HG02970 (cell line): ENCODE measurements at regions not wholly inside any gene's neighbourhood (a gene's known extent, or its start where the extent isn't known, plus 50 kb on each side); places are given as distances from the start of the nearest gene placed in this dataset.

Experiments used
- ATAC-seq: cut with Tn5 transposase; IDR thresholded peaks from one replicate; pipeline ENCODE4 v1.9.1; 2021; ENCODE audit warnings: mild to moderate bottlenecking, moderate library complexity, moderate number of reproducible peaks; ENCODE audit not compliant: unreplicated experiment, low FRiP score

DNA sequence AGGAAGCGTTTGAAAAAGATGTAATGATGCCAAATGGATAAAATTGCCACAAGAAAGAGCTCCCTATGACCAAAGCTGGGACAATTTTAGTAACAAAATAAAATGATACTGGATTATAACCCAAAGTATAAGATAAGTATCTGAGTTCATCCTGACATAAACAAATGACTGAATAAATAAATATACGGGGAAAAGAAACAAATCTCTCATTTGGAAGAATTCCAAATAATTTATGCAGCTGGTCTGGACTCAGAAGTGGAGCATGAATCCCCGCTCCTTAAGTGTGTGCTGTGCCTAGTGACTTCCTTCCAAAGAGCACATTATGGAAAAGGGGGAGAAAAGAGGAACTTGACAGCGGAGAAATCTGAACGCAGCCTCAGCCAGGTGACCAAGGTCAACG lies 186.2 kb downstream of the RAMP3 start:
- no peak for ATAC-seq

DNA sequence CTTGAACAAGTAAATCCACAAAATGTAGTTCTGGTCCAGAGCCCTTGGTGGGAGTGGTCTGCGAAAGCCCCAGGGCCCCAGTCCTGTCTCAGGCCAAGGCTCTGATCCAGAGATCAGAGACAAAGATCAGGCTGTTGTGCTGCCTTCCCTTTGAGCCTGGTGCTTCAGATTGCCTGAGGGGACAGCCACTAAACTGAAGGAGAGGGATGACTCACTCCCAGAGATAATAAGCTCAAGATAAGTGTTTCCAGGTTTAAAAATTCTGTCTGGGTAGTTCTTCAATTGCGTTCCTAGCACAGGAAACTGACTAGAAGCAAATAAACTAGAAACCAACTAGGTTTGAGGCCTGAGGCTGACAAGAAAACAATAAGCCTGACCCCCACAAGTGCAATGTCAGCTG lies 190.2 kb downstream of the RAMP3 start:
- ATAC-seq = no peak

DNA sequence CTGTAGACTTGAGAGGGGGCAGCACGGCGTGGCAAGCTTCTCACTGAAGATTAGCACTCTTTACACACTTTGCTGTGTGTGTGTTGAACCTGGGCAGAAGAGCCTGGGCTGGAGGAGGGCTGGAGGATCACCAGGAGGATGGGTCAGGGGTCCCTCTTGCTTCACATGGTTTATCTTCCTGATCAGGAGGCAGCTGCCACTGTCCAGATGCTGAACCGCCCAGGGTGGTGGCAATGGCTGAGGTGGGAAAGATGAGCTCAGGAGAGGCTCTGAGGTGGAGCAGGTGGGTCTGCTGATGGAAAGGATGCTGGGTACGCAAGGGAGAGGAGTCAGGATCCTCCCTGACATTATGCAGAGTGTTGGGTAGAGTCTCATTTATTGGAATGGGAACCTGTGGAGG lies 191.5 kb downstream of the RAMP3 start:
- ATAC-seq = no peak

DNA sequence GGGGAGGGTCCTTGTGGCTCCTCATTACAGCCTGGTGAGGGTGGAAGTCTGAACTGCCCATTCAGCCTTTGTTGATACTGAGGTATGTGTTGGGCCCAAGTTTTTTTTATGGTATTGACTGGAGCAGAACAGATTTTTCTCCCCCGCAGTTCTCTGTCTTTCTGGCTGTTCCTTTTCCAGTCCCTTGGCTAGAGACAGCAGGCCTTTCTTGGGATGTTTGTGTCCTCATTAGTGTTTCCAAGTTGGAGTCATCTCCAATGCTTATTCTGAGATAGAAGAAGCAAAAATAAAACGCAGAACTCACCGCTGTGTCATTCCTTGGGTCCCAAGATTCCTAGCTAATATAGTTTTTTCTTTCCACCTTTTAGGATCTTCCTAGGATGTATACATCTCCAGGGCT lies 193.3 kb downstream of the RAMP3 start:
- no peak for ATAC-seq

DNA sequence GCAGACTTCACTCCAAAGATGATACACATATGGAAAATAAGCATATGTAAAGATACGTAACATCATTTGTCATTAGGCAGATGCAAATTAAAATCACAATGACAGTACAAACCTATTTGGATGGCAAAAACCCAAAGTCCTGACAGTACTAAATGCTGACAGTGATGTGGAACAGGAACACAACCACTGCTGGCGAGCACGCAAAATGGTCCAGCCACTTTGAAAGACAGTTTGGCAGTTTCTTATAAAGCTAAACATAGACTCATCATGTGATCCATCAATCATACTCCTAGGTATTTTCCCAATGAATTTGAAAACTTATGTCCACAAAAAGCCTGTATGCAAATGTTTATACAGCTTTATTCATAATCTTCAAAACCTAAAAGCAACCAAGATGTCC lies 200.7 kb downstream of the RAMP3 start:
- no peak for ATAC-seq

DNA sequence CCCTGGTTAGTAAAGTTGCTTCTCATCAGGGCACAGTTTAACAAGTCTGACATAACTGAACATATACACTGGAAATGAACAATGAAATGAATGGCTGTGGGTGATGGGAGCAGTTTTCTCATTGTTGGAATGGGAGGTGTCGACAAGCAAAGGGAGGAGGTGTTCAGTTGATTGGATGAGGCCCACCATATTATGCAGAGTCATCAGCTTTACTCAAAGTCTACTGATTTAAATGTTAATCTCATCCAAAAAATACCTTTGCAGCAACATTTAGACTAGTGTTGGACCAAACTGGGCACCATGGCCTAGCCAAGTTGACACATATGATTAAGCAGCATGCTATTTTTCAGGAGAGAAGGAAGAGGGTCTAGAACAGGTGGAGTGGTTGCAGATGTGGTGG lies 201.7 kb downstream of the RAMP3 start:
- ATAC-seq = no peak

DNA sequence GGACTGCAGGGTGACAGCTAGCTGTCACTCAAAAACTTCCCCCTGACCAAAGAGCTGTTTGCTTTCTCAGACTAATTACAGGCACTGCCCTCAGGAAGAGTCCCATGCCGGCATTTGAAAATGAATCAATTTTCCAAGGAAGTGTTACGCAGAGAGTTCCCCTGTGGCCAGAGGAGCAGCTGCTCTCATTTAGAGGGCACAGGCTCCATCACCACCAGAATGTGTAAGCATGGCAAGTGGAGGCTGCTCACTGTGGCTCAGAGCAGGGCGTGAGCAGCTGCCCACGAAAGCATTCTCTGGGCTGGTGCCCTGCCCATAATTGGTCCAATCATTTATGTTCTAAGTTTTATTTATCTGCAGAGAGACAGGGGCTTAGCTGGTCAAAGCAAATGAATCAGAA lies 202.2 kb downstream of the RAMP3 start:
- no peak for ATAC-seq

DNA sequence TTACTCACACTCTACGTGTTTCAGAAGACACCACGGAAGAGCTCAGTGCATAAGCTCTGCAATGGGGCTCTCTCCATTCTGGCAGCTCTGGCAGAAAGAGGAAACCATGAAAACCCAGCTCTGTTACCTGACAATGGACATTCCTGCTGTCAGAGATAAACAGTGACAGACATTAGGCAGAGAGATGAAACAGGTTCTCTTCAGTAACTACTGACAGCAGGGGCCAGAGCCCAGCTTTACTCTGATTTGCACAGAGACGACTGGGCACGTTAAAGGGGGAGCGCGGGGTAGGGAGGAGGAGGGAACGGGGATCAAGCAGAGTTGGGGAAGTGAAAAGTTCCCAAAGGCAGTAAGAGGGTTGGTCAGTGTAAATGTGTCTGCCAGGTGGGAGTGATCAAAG lies 206.1 kb downstream of the RAMP3 start:
- ATAC-seq = no peak

DNA sequence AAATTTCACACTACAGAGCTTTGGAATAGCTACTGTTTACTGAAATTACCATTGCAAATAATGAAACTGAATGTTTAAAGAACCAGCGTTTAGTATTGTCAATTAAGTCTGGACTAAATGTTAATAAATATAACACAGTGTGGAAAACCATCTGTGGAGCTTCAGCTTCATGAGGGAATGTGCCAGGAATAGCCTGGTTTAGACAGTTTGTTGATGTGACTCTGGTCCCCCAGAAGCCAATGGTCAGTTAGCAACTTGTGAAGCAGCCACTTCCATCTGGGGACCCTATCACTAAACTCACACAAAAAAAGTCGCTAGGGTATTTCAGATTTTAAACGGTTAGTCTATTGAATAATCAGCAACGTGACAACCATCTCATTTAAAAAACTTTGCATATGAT lies 207.8 kb downstream of the RAMP3 start:
- no peak for ATAC-seq

DNA sequence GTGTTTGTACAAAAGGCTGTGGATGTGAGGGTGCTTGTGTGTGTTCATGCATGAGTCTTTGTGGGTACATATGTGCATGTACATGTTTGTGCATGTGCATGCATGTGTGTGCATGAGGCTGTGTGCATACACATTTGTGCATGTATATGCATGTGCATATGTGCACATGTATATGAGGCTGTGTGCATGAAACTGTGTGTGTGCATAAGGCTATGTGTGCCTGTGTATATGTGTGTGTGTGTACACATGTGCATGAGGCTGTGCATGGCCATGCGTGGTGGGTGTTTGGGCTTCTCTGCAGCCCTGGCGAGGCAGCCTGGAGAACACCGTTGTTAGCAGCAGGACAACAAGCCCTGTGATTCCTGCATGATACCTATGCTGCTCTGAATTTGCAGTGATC lies 207.7 kb upstream of the ADCY1 start:
- ATAC-seq = no peak

DNA sequence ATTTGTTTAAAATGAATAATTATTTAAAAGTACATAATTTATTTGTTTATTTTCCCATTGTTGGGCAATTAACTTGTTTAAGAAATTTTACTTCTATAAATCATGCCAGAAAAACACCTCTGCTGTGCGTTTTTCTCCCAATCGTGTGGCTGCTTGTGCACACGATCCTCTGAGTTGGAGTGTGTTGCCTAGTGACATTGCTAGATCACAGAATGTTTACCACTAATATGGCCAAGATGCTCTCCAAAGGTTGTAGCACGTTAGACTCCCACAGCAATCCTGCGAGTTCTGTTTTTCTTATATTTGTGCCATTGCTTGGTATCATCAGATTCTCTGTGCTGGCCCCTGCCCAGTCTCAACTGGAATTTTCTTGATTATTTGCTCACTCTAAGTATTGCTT lies 207.1 kb upstream of the ADCY1 start:
- no peak for ATAC-seq

DNA sequence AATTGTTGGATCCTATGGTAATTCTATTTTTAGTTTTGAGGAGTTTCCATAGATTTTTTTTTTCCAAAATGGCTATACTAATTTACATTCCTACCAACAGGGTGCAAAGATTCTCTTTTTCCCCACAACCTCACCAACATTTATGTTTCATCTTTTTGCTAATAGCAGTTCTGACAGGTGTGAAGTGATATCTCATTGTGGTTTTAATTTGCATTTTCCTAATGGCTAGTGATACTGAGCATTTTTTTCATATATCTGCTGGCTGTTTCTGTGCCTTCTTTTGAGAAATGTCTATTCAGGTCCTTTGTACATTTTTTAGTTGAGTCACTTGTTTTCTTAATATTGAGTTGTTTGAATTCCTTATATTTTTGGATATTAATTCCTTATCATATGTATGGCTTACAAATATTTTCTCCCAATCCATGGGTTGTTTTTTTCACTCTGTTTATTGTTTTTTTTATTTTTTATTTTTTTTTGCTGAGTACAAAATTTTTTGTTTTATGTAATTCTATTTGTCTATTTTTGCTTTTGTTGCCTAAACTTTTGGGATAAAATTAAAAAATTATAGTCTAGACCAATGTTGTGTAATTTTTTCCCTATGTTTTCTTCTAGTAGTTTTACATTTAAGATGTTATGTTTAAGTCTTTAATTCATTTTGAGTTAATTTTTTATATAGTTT lies 205.9 kb upstream of the ADCY1 start:
- ATAC-seq = no peak

DNA sequence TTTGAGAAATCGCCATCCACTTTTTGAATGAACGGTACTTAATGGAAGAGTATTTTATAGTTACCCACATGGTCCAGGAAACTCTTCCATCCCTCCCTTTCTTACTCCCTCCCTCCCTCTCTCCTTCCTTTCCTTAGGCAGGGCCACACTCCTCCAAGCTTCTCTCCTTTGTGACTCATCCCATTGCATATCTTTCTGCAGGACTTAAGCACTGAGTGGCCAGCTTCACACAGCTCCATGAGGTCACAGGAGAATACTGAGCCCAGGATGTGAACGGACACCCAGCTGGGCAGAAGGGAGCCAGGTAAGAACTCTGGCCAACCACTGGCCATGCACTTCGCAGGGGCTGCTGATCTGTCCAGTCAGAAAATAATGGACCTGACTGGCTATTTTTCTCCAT lies 189.7 kb upstream of the ADCY1 start:
- no peak for ATAC-seq

DNA sequence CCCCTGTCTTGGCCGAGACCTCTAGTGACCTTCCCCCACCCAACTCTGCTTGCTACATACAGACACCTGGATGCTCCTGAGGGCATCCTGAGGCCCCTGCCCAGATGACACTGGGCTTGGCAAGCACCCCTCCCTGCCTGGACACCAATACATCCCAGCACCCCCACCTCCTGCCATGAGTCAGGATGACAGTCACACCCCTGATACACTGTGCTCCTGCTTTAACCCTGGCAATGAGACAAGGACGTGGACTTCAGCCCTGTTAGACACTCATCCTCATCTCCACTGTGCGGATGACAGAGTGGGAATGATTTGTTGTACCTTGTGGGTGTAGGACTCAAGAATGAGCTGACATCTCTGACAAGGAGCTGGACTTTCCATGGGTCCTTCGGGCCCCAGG lies 186.3 kb upstream of the ADCY1 start:
- ATAC-seq = no peak

DNA sequence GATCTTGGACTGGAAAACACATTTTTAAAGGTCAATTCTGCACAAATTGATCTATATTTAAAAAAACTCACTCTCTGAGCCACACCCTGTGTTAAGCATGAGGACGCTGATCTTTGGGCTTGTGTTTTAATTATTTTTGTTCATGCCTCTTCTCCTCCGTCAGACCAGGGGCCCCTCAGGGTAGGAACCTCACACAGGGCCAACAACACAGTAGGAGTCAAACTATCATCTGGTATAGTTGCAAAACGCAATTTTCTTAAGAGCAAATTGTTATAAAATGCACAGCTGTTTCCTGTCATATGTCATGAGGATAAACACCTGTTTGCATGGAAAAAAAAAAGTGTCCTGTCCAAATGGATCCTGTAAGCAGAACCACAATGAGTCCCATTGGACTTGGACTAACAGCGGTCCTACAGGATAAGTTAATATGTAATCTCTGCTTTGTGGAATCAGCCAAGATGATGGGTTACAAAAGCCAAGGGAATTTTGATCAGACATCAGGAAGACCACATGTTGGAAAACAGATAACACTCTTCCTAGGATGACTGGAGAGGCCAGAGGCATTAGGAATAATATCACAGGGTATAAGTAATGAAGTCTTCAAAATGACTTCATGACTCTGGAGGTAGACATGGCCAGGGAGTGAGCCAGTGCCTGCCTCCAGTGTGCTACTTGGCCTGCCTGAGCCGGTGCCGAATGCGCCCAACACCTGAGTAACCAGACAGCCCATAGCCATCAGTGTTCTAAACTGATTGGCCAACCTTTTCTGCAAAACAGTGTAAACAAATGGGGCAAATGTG lies 184.9 kb upstream of the ADCY1 start:
- ATAC-seq = no peak

DNA sequence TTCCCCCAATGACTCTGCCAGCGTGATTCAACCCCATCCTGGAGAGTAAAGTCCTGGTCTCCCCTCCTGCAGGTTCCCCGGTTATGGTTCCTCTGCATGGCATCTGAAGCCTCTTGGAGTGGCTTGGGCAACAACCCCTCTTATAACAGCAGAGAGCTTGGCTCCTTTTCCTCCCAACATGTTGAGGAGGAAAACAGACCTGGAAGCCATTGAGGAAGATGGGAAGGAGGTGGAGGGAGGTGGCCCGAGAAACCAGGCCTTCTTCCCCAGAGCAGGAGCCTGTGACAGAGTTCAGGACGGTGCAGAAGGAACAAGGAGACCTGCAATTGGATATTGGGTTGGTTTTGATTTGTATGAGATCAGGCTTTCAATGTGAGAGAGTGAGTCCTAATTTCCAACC lies 184.0 kb upstream of the ADCY1 start:
- no peak for ATAC-seq

DNA sequence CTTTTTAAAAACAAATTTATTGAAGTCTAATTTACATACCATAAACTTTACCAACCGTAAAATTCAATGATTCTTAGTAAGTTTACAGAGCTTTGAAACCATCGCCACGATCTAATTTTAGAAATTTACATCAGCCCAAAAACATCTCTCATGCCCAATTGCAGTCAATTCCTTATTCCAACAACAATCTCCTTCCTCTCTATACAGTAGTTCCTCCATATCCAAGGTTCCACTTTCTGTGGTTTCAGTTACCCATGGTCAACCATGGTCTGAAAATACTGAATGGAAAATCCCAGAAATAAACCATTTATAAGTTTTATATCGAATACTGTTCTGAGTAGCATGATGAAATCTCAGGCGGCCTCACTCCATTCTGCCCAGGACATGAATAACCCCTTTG lies 183.4 kb upstream of the ADCY1 start:
- no peak for ATAC-seq

DNA sequence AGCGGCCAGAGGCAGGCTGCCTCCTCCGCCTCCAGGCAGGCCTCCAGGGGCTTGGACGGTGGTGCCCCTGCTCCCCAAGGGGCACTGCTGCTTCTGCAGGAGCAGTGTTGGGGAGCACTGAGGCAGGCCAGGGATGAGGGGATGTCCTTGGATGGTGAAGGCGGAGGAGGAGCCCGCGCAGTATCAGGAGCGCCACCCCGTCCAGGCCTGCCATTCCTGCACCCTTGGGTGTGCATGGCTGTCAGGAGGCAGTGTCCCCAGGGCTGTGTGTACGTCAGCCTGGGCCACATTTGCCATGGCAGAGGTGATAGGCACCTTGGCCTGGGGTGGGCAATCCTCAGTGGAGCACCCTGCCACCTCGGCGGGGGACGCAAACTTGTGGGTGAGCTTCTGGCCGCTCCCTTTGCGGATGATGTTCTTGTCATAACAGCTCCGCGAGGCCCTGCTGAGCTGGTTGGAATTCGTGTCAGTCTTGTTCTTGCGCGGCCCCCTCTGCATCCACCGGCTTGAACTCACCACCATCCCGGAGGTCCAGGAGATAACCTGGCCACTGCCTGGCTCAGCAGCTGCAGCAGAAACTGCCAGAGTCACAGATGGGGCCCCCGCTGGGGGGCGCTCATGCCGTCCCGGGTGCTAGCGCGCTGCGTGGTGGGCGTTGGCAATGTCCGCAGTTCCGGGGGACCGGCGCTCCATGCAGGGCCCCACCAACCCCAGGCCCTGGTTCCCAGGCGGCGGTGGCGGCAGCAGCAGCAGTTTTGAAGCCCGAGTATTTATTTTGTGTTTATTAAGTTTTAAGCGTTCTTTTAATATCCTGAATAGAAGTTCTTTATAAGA lies 182.3 kb upstream of the ADCY1 start:
- ATAC-seq = no peak

DNA sequence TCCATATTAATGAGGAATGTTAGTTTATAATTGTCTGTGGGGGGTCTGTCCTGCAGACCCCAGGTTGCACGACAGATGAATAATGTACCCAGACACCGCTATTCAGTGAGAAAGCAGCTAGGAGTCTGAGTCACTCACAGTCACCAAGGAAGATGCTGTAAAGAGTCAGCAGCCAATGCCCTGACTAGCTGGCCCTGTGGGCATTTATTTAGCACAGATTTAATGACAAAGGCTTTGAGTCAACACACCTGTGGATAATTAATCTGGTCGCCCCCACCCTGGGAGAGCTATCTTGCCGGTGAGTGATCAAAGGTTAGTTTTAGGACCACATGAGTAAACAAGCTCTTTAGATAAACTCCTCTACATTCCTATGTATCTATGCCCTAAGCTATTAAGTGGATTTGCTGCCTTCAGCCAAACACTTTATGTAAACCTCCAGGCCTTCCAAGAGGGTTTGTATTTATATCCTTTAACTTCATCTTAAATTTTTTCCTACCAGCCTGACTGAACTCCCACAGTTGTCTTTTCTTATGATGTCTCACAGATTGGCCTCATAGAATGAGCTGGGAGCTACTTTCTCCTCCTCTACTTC lies 180.0 kb upstream of the ADCY1 start:
- ATAC-seq = no peak

DNA sequence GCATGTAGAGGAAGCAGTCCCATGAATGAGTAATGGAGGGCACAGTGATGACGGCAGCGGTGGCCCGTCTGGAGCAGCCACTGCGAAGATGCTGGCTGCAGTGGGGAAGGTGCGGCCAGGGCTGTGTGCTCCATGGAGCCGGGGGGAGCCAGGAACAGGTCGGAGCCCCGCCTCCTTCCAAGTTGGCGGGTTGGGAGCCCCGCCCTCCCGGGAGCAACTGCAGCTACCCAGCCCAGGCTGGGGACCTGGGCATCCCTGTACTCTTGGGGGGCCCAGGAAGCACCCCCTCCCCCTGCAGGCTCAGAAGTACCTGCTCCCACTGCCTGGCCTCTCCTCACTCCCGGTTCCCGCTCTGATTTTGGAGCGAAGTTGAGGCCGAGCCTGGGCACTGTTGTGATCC lies 175.1 kb upstream of the ADCY1 start:
- ATAC-seq = no peak

DNA sequence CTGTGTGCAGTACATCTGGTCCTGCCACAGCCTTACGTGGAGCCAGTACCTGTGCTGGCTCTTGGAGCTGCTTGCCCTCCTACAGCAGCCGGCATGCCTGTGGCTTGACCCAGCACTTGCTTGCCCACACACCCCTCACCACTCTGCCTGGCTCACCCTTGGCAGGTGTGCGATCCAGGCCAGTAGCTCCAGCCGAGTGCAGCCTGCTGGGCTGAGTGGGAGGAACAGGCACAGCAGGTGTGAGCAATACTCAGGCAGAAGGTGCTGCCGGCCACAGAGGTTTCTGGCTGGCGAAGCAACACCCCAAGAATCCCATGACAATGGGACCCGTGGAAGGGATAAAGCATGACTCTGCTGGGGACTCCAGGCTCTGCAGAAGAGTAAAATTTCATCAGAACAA lies 173.5 kb upstream of the ADCY1 start:
- no peak for ATAC-seq
